Stimulated activated CD8-positive, alpha-beta memory T cell treated with anti-CD3 and anti-CD28 coated beads, Interleukin-2, amount 100 ng/mL, for 1 hour (primary cell): ENCODE measurements at regions not wholly inside any gene's neighbourhood (a gene's known extent, or its start where the extent isn't known, plus 50 kb on each side); places are given as distances from the start of the nearest gene placed in this dataset.
"Not testable (repeated sequence)": the region's sequence is repeated elsewhere in the genome, so short reads cannot be mapped to it uniquely, and the experiment has no call there.

Experiments
- DNase-seq, 2 donors: peaks; one replicate each; pipeline ENCODE4 v3.0.0-alpha.2; 2020; ENCODE audit warnings: low read depth in 2 of 2

DNA sequence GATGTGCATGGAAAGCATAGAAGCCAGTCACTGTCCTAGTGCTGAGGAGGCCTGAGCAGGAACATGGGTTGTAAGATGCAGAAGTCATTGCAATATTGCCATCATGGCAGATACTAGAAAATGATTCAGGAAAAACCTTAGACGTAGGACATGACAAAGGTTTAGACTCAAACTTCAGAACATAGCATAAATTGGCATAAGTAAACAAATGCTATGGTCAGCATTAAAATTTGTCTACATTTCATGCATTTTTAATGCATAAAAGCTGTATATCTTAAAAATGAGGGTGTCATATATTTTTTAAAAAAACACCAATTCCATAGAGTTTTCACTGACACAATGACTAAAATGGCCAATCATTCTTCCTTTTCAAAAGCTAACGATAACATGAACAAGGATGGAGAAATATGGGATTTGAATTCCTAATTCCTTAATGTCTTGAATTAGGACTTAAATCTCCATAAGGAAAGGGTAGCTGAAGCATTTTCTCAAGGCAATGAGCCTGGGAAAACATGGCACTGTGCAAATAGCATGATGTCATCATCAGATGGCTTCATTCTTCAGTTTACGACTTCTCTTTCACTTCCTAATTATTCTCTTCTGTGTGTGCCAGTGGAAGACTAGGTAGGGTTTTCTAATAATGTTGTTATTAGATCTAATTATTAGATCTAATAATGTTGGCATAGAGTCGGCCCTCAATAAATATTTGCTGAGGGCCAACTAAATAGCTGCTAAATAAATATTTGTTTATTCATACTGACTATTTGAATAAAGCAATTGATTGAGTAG lies 125.1 kb upstream of the FRG1 start:
- no peak for DNase-seq

DNA sequence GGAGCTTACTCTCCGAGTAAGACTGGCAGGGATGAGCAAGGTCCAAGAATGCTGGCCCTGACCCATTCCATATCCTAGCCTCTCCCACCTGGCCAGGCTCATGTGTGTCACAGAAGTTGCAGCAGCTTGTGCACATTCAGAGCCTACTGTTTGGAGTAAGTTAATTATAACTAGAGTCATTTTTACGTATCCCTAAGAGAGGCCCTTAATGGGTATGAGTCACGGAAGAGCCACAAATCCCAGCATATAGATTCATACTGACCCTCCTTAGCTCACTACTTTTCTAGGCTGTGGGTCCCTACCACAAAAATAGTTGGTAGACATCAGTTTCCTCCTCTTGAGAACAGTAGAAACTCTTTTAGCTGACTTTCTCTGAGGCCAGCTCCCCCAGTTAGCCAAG lies 118.3 kb upstream of the FRG1 start:
- DNase-seq, result no peak

DNA sequence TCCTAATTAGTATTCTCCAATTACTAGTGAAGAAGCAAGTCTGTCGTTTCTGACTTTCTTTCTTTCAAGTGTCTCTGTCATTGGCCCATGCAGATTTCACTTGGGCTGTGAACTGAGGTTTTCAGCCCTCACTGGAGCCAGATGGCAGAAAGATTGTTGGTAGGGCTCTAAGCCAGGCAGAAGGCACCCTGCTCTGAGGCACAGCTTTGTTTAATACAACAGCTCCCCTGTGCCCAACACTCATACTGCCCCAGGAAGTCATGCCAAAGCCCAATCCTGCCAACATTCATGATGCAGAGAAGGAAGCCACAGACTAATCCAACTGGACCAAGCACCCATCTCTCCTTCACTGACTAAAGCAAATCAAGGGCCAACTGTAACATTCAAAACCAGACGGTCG lies 117.1 kb upstream of the FRG1 start:
- no peak for DNase-seq

DNA sequence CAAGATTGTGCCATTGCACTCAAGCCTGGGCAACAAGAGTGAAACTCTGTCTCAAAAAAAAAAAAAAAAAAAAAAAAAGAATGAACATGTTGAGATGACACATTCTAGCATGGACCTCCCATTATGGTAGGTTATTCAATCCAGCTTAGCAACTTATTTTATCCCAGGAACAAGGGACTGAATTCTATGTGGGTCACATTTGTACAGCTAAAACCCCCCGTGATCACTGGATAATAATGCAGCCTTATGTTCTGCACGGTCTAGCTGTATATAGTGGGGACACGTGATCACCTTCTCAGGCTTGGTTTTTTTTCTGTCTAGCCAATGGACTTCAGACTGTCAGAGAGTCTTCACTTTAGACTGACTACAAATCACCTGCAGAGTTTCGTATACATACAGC lies 115.2 kb upstream of the FRG1 start:
- no peak for DNase-seq

DNA sequence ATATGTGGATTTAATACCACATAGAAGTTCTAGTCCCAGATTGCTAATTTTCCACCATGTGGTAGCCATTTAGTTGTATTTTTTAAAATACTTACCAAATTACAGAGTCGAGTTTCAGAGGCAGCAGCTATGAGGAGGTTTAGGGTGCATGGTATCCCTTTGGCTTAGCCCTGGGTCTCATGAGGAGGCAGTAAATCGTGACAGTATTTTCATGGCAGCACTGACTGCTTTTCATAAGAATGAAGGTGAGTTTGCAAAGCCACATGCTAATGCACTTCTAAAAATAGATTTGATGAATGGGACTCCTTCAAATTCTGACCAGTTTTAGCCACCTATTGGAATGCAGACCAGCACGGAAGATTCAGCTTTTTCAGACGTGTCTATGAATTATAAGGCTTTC lies 114.0 kb upstream of the FRG1 start:
- DNase-seq, result no peak

DNA sequence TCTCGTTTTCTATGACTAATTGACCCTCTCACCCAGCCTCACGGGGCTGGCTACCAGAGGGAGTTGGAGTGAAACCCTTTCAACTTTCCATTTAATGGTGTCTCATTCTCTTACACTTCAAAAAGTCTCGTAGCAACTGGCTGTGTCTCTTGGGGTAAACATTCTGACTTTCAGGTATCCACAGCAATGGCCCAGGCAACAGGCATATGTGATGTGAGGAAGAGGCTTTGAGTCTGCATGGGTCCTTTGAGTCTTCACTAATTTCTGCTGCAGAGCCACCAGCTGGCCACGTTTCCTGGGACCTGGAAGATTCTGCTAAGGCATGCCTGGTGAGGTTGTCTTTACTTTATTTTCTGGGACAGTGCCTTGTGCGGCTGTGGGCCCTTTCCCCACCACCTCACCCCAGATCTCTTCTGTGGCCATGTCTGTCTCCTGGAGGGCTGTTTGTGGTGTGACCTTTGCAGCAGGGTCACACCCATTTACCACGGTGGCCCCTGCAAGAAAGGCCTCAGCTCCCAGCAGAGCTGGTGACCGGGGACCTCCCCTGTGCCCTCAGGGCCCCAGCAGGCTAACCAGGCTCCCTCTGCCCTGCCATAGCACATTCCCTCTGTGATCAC lies 112.5 kb upstream of the FRG1 start:
- no peak for DNase-seq

DNA sequence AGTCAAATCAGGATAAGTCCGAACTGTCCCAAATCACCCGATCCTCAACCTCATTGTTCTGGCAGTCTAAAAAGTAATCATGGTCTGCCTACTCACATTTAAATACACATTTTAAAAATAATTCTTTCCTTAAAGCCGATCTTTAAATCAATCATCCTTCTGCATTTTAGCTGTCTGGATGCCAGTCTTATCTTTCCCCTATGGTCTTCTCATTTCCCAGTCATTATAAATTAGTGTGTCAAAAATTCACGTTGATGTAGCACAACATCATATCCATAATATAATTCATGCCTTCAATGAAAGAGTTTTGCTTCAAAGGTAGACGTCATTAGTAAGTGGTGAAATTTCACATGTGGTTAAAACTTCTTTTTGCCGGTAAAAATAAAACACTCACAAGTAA lies 108.1 kb upstream of the FRG1 start:
- DNase-seq, result no peak

DNA sequence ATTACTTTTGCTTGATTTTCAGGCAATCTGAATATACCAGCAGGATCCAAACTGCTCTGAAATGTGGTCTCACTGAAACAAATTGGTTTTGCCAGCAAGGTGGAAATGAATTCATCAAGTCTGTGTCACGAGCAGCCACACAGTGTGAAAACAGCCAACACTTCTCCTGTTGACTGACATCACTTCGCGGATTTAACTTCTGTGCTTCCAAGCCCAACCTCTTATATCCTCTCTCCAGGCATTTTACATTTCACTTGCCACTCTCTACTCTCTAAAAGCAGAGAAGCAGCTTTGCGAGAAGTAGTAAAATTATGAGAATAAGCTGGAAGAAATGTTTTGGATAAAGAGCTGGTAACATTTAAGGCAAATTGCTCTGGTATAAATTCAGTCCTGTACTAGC lies 106.1 kb upstream of the FRG1 start:
- no peak for DNase-seq

DNA sequence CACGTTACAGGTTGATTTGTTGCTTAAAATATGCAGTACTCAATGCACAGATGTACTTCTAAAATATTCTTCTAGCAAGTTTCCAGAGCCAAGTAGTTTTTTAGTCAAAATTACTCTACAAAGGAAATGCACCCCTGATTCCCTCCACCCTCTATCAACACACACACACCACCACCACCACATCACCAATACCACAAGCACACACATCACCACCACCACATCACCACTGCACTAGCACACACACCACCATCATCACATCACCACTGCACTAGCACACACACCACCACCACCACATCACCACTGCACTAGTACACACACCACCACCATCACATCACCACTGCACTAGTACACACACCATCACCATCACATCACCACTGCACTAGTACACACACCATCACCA lies 105.2 kb upstream of the FRG1 start:
- DNase-seq, result no peak

DNA sequence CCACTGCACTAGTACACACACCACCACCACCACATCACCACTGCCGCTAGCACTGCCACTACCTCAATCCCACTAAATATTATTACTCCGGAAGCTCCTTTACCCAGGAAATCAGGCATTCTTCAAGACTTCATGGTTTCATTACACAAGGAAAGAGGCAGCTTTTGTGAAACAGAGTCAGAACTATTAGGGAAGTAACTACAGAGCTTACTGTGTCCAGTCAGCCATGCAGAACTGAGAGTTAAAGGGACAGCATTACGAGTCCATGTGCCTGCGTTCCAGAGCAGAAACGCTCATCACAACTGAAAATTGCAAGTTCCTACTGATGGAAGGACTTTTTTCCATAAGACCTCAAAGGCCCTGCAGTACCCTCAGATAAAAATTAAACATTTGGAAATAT lies 103.2 kb upstream of the FRG1 start:
- DNase-seq, result no peak

DNA sequence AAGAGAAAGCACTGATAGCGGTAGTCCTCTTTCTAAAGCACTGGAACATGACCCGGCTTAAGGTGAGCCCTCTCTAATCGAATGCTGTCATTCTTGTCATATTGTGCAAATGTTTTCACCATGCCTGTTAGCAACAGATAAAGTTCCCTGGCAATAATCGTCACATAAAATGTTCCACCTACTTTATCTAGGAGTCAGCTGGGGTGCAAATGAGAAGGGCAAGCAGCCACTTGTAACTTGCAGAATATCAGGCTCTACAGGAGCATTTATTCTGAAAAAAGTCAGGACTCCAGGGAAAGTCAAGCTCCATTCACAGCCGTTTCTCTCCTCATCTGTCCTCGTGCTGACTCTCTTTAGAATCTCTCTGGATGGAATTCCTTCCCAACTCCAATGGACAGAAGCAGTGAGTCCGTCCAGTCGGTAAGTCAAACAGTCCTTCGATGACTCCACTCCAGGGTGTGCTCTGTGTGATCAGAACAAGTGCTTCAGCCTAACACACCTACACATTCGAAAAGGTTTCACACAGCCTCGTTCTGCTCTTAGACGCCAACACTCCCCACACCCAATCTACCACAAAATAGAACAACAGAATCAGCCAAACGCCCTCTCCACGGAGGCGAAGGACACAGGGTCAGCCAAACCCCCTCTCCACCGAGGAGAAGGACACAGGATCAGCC lies 101.7 kb upstream of the FRG1 start:
- DNase-seq, result no peak

DNA sequence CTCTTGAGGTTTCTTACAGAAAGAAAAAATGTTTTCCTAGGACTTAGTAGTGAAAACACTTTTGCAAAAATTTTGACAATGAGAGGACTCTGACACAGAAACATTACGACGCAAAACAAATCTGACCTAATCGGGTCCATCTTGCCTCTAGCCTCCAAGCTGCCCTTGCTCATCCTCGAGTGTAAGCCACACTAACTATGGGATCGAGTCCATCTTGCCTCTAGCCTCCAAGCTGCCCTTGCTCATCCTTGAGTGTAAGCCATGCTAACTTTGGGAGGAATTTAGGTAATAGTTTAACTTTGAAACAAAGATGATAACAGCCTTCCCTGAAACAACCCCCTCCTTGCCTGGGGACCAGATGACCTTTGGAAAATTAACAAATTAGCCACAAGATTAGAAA lies 100.3 kb upstream of the FRG1 start:
- no peak for DNase-seq

DNA sequence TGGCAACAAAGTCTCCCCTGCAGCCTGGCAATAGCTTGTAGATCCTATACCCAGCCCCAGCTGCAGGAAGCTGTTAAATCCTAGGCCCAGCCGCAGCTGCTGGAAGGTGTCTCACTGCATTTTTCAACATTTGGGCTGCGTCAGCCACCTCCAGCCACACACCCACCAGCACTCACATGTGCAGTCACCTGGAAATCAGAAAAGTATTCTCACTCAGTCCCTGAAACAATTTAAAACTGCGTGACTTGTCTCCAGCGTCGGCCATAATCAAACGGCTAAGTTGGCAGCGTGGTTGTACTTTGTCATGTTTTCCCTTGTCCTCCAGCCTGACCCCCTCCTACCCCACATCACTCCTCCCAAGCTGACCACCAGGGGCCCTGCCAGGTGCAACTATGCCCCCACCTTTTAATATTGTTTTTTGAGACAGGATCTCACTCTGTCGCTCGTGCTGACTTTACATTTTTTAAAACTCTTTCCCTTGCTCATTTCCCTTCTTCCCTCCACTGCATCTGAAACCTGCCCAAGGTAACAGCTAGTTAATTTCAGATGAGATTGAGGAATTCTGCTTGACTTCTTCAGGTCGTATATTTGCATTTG lies 97.2 kb upstream of the FRG1 start:
- DNase-seq, result no peak

DNA sequence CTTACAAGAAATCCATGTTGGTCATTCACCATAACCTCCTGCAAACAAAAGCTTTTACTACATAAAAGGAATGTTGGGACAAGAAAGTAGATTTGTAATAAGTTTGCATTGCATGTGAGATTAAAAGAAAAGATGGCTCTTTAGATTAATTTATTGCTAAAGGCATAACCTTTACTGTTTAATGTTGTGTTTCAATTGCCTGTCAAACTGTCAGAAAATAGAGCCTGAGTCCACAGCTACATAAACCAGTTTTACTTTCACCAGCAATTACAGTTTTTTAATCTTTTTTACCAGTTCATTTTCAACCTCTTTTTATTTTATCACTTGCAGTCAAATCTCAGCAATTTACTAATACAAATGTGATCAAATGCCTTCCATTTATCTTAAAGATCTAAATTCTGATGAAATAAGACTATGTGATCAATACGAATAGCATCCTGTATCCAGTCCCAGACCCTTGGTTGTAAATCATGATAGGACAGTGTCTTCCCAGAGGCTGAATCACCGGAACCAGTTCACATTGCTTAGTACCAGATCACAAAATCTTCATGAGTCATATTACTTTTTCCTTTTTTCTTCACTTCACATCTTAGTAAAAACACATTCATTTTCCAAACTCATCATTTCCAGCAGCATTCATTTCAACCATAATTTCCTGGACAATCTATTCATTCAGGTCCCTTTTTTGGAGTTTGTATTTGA lies 95.4 kb upstream of the FRG1 start:
- DNase-seq, result no peak

DNA sequence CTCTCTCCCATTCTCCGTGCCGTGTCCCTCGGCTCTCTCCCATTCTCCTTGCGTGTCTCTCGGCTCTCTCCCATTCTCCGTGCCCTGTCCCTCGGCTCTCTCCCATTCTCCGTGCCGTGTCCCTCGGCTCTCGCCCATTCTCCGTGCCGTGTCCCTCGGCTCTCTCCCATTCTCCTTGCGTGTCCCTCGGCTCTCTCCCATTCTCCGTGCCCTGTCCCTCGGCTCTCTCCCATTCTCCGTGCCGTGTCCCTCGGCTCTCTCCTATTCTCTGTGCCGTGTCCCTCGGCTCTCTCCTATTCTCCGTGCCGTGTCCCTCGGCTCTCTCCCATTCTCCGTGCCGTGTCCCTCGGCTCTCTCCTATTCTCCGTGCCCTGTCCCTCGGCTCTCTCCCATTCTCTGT lies 94.6 kb upstream of the FRG1 start:
- DNase-seq, result not testable (repeated sequence)

DNA sequence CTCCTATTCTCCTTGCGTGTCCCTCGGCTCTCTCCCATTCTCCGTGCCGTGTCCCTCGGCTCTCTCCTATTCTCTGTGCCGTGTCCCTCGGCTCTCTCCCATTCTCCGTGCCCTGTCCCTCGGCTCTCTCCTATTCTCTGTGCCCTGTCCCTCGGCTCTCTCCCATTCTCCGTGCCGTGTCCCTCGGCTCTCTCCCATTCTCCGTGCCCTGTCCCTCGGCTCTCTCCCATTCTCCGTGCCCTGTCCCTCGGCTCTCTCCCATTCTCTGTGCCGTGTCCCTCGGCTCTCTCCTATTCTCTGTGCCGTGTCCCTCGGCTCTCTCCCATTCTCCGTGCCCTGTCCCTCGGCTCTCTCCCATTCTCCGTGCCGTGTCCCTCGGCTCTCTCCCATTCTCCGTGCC lies 94.1 kb upstream of the FRG1 start:
- DNase-seq, result not testable (repeated sequence)

DNA sequence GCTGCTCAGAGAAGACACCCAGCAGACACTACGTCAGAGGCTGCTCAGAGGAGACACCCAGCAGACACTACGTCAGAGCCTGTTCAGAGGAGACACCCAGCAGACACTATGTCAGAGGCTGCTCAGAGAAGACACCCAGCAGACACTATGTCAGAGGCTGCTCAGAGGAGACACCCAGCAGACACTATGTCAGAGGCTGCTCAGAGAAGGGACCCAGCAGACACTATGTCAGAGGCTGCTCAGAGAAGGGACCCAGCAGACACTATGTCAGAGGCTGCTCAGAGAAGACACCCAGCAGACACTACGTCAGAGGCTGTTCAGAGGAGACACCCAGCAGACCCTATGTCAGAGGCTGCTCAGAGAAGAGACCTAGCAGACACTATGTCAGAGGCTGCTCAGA lies 92.0 kb upstream of the FRG1 start:
- not testable (repeated sequence) for DNase-seq

DNA sequence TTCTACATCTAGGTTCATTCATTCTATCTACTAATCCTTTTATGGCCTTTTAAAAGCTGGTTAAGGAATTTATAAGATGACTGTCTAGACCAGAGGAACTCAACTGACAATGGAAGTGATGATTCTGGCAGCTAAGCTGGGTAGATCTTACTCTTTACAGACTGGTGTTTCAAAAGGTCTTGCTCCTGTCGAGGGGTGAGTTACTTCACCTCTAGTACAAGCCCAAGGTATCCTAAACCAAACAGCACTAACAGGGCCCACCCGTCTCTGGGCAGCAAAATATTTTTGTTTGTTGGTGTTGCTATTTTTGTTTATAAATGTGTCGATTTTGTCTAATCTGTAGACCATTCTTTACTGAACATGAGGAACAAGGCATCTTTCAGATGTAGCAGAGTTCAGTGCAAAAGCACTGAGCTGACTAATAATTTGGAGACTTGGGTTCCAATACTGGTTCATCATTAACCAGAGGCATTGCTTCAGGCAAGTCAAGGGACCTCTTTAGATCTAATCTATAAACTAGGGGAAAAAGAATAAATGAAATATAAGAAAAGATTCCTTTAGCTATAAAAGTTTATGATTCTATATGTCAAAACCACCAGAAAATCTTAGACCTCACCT lies 90.3 kb upstream of the FRG1 start:
- DNase-seq, result no peak

DNA sequence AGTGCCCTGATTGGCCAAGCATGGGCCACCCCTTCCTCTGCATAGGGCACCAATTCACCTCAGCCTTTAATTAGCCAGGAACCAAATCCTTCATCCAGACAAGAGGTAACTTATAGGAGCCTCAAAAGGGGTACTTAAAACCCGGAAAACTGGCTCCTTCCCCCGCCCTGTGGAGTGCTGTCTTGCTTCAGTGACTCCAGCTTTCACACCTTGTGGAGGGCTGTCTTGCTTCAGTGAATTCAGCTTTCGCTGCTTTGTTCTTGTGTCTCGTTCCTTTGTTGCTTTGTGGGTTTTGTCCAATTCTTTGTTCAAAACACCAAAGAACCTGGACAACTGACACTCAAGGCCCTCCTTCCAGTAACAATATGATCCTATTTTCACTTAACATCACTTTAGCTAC lies 82.2 kb upstream of the FRG1 start:
- no peak for DNase-seq

DNA sequence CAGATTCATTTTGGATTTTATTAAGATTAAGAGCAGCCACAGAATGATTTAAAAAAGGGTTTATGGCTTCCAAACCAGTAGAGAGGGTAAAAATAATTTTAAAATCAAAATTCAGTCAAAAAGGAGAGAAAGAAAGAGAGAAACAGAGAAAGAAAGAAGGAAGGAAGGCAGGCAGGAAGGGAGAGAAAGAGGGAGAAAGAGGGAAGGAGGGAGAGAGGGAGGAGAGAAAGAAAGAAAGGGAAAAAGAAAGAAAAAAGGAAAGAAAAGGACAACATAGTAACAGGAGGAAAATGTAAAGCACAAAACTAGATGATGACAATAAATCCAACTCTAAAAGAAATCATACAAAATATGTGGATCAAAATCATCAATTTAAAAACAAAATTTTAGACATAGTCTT lies 79.6 kb upstream of the FRG1 start:
- DNase-seq, result no peak

DNA sequence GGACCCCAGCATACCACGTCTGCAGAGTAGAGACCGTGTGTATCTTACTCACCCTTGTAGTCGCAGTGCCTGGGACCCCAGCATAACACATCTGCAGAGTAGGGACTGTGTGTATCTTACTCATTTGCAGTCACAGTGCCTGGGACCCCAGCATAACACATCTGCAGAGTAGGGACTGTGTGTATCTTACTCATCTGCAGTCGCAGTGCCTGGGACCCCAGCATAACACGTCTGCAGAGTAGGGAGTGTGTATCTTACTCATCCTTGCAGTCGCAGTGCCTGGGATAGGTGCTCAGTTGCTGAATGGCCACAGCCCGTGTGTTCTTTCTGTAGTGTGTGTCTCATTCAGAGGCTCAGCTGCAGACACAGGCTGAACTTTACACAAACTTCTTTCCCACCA lies 71.4 kb upstream of the FRG1 start:
- no peak for DNase-seq
